GM21786 (cell line): ENCODE measurements at regions not wholly inside any gene's neighbourhood (a gene's known extent, or its start where the extent isn't known, plus 50 kb on each side); places are given as distances from the start of the nearest gene placed in this dataset.
A peak's percentile ranks its signal among the peaks of the same experiment; 100 is the strongest.
"Not testable (repeated sequence)": the region's sequence is repeated elsewhere in the genome, so short reads cannot be mapped to it uniquely, and the experiment has no call there.

ENCODE experiments used
- ATAC-seq: cut with Tn5 transposase; IDR thresholded peaks from one replicate; pipeline ENCODE4 v1.9.1; 2021; ENCODE audit not compliant: unreplicated experiment

DNA sequence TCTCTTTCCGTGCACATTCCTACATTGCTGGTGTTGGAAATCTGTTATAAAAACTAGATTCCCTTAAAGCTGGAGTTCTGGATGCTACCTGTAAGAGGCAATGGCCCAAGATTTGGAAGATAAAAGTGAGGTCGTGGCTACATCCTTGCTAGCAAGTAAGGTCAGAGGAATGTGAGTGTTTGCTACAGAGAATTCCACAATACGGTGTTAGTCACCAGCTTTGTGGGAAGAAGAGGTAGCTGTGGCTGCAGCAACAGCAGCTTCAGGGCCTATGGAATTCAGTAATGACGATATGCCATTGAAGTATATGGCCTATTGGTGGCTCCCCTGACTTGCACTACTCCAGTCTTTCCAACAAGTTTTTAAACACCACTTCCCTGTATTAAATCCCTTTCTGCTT lies 227.7 kb upstream of the TMEM260 start:
- ATAC-seq, result no peak

DNA sequence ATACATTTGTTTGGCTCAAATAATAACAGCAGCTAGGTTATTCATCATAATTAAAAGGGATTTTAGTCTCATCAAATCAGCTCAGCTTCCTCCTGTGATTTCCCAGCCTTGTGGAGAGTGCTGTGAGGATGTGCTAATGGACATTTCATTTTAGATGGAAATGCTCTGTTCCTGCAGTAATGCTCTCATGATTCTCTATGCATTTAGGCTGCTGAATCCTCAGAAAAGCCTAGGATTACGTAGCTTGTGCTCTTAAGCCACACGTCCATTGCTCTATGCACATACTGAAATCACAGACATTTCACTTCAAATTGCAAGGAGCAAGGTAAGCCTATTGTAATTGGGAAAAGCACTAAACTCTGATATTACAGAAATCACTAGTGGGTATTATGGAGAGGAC lies 226.6 kb upstream of the TMEM260 start:
- ATAC-seq, result no peak

DNA sequence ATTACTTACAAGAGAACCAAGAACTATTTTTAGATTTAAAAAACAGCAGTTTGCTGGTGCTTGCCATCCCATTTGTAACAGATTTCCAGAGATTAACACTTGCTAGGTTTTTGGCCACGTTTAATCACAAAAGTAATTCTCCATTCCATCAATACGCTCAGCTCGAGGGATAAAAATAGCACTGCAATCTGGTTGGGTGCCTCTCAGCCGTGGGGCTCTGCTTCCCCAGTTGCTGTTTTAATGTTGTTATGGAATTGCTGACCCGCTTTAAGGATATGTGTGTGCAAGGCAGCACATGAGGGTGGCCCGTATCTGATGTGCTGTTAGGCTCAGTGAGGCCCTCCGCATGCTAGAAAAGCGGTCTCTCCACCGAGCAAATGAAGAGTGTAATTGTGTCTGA lies 222.2 kb upstream of the TMEM260 start:
- ATAC-seq, result no peak

GRCh38 chr14:56358275-56358674 lies 221.3 kb upstream of the TMEM260 start:
- no peak for ATAC-seq

DNA sequence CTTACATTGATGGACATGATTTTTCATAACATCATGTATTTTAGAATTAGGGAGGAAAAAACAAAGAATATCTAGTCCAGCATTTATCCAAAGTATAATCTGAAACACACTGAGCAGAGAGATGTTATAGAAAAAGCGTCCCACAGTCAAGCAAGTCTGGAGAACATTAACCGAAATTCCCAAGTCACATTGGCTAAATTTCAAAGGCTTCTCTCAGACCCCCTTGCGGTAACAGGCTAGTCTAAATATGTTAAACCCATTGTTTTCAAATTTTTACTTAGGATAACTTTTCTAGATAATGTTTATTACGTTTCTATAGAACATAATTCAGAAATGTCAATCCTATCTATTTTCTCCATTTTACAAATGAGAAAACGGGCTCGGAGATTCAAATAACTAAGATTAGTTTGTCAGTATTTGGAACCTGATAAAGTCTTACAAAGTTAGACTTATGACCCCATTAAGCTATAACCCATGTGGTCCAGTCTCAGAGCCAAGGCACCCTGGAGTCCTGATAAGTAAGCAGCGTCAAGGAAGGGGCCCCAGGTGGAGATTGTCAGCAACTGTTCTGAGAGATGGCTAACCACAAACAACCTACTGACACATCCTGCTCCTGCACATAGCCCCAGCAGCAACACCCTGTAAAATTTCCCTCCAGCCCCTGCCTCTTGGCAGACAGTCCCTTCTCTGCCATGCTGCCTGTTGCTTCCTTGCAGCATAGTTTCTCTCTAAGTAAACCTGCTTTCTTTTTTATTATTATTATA lies 220.6 kb upstream of the TMEM260 start:
- ATAC-seq, result peak; percentile 97

DNA sequence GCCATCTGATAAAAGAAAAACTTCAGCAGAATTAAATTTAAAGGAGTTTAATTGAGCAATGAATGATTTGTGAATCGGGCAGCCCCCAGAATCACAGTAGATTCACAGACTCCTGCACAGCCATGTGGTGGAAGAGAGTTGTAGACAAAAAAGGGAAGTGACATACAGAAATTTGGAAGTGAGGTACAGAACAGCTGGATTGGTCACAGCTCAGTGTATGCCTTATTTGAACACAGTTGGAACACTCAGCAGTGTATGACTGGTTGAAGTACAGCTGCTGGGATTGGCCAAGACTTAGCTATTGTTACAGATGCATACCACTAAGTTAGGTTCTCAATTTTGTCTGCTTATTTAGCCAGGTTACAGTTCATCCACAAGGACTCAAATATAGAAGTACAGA lies 213.9 kb upstream of the TMEM260 start:
- not testable (repeated sequence) for ATAC-seq

DNA sequence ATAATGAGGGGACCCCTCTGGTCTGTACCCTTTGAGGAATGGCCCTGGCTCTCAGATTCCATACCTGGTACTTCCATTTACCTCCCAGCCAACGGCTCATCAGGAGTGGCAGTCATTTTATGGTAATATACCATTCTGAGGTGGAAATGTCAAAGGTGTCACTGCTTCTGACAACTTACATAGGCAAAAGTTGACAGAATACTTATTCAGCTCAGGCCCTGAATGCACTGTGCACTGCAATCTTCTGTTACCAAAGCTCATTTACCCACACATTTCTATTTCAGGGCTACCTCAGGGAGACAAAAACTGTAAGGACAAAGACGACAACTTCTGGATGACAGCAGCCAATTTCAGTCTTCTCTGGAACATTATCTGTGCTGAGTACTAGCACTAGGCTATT lies 212.2 kb upstream of the TMEM260 start:
- ATAC-seq, result no peak

GRCh38 chr14:56371737-56372136 lies 207.9 kb upstream of the TMEM260 start:
- ATAC-seq, result no peak

DNA sequence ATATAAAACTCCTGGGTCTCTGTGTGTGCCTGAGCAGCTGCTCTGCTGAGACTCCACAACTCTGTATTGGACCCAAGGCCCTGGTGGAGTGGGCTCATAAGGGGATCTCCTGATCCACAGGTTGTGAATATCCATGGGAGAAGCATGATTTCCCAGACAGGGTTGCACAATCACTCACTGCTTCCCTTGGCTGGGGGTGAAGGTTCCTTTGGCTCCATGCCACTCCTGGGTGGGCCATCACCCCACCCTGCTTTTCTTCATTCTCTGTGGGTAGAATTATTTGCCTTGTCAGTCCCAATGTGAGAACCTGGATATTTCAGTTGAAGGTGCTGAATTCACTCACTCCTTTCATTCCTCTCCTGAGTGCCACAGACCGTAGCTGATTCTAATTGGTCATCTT lies 205.2 kb upstream of the TMEM260 start:
- no peak for ATAC-seq

DNA sequence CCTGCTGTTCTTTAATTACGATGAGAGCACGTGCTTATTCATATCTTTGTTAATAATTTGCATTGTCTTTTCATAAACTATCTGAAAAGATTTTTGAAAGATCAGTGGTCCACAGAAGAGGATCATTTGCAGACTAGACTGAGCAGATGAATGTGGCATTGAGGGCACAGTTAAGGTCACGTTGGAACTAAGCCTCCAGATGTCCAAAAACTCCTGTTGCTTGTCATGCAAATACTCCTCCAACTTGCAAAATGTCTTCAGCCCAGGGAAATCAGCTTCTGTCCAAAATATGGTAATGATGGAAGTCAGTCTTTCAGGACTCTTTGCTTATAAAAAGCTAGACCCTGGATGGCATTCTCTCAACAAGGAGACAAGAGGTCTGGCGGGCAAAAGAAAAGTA lies 201.6 kb upstream of the TMEM260 start:
- no peak for ATAC-seq

GRCh38 chr14:56378475-56378877 lies 201.1 kb upstream of the TMEM260 start:
- no peak for ATAC-seq

DNA sequence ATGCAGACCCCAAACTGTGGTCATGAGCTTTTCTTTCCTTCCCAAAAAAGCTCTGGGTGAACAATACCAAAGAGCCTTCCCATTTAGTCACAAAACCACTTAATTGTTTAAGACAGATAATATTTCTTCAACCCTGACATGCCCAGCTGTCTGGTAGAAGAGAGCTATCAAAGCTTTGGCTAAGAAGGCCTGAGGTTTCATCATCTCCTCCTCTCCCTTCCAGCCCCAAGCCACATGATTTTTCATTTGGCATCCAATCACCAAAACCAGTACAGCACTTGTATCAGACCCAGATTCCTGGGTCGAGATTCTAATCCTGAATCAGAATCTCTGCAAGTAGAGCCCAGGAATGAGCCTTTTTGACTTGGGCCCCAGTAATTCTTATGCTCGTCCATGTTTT lies 199.6 kb upstream of the TMEM260 start:
- no peak for ATAC-seq

GRCh38 chr14:56386024-56386423 lies 193.6 kb upstream of the TMEM260 start:
- ATAC-seq, result no peak

- no peak for ATAC-seq
Observed at GRCh38 chr14:56390859-56391258, 188.7 kb upstream of the TMEM260 start.

GRCh38 chr14:56394826-56395530 lies 184.6 kb upstream of the TMEM260 start:
- no peak for ATAC-seq

DNA sequence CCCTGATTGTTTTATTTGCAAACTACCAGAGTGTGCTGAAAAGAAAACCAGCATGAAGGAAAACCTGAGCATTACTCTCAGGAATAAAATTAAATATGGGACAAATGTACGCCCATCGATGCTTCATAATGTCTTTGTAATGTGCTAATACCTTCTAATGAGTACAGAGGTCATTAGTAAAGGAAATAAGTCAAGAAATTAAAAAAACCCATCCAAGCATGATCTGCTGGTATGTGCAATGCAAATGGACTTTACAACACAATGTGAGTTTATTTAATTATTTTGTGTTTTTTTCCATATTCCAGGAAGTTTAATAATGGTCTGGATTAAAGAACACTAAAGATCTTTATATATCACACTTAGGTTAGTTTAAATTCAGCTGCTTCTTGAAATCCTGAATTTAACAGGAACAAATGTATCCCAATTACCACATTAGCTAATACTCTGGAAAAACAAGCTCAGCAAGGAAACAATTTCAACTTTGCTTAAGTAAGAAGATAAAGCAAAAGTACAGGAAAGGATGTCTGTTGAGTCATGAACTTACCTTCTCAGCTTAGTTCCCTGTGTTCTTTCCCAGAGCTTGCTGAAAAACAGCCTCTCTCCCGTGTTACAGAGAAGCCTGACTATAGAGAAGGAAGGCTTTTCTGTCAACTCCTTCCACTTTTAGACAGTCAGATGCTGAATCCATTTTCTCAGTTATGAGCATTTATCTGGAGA lies 179.3 kb upstream of the TMEM260 start:
- ATAC-seq, result no peak

DNA sequence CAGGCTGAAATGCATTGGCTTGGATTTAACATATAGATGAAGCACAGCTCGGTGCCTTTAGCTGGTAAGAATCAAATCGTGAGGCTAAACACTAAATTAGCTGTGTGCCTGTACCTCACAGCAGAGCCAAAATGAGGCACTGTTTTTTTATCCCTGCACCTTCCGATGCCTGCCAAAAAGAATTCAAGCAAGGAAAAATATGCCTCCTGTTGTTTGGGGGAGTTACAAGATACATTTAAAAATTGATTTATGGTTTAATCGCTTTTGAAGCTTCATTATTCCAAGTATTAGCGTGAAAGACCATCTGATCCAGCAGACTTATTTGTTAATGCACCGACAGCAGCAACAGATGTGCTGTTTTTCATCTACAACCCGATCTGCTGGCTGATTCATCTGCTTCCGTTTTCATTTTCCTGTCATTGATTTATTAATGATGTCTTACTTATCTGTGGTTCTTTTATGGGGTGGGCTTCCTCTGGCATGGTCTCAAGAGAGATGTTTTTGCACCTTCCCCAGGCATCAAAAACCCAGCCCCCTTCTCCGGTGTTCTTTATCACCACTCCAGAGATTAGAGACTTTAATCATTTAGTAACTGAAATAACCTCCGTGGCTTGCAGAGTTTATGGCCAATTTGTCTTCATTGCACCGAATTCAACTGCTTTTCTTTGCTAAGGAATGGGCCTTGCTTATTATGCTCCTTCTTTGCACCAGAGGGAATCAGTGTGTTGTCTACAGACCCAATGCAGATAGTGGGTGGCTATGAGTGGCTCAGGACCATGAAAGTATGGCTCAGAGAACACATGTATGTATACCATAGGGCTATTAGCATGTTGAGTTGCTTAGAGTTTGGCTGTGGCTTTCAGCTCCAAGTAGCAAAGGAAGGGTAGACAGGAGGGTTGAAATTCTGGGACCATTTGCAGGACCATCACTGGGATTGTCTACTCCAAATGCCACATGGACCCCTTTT lies 166.8 kb upstream of the TMEM260 start:
- no peak for ATAC-seq

DNA sequence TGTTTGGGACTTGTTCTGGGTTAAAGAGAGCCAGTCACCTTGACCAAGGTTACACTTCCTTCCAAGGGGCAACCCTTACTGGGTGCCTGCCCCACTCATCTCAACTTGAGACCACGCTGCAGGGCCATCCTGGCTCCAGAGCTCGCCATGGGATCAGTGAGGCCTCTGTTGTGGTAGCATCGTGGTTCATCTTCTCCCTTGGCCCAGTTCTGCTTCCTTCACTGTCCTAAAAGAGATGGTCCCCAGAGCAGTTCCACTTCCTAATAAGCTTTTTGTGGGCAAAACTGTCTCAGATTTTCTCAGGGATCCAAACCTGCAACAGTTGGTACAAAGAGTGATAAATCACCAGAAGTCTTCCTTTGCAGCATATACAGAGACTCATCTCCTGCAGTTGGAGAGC lies 165.9 kb upstream of the TMEM260 start:
- ATAC-seq, result no peak

- ATAC-seq, result no peak
Observed at GRCh38 chr14:56414236-56414635, 165.4 kb upstream of the TMEM260 start.

DNA sequence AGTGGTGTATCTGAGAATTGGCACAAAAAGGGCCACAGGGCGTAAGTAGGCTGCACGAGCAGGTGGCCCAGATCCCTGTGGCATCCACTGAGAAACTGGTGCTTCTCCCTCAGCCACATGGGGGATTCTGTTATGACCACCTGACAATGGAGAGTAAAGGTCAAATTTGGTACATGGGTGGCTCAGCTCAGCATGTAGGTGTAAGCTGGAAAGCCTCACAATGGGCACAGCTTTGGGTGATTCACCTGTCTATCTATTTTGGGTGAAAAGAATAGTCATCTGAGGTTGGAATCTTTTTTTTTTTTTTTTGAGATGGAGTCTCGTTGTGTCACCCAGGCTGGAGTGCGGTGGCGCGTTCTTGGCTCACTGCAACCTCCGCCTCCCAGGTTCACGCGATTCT lies 163.4 kb upstream of the TMEM260 start:
- ATAC-seq, result no peak

- no peak for ATAC-seq
Observed at GRCh38 chr14:56417173-56417572, 162.4 kb upstream of the TMEM260 start.
